Mammary epithelial cell (primary cell): ENCODE measurements at regions not wholly inside any gene's neighbourhood (a gene's known extent, or its start where the extent isn't known, plus 50 kb on each side); places are given as distances from the start of the nearest gene placed in this dataset.

Experiments used
- EZH2 ChIP-seq: IDR thresholded peaks from 2 replicates; pipeline ENCODE4 v1.6.1; 2012; ENCODE audit warnings: low read length, inconsistent platforms, borderline replicate concordance
- TF ChIP-seq, protein P1 (sequence below), 2 donors: IDR thresholded peaks in 1 of 2; conservative IDR thresholded peaks in 1 of 2; 2 replicates each; pipeline ENCODE4 v1.5.1; 2011 to 2012; ENCODE audit warnings: inconsistent platforms in 2 of 2, low read length in 2 of 2, mild to moderate bottlenecking in 2 of 2, control low read depth in 1 of 2, low read depth in 1 of 2; ENCODE audit not compliant: insufficient read depth in 1 of 2; ENCODE audit errors: extremely low read depth in 1 of 2

GRCh38 chr11:23398052-23398451, 537.8 kb upstream of the CCDC179 start:
- TF ChIP-seq, protein P1, sequence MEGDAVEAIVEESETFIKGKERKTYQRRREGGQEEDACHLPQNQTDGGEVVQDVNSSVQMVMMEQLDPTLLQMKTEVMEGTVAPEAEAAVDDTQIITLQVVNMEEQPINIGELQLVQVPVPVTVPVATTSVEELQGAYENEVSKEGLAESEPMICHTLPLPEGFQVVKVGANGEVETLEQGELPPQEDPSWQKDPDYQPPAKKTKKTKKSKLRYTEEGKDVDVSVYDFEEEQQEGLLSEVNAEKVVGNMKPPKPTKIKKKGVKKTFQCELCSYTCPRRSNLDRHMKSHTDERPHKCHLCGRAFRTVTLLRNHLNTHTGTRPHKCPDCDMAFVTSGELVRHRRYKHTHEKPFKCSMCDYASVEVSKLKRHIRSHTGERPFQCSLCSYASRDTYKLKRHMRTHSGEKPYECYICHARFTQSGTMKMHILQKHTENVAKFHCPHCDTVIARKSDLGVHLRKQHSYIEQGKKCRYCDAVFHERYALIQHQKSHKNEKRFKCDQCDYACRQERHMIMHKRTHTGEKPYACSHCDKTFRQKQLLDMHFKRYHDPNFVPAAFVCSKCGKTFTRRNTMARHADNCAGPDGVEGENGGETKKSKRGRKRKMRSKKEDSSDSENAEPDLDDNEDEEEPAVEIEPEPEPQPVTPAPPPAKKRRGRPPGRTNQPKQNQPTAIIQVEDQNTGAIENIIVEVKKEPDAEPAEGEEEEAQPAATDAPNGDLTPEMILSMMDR (conservative IDR thresholded peaks at IDR 0.05 in 1 of 2, IDR thresholded peaks at IDR 0.05 in 1 of 2; ENCODE audit: extremely low read depth in 1 of 2, insufficient read depth in 1 of 2, low read depth in 1 of 2, low read length in 2 of 2), result no peak
- no peak for TF ChIP-seq EZH2
